Erythroblast (primary cell): ENCODE measurements at regions not wholly inside any gene's neighbourhood (a gene's known extent, or its start where the extent isn't known, plus 50 kb on each side); places are given as distances from the start of the nearest gene placed in this dataset.

Experiments
- DNase-seq, 2 experiments: peaks; one replicate each; lab custom pipeline; 2025; lab: John Stamatoyannopoulos, UW
- GATA1 ChIP-seq: IDR thresholded peaks from 2 replicates; pipeline ENCODE4 v1.6.1; 2011; ENCODE audit warnings: low read depth, mild to moderate bottlenecking, control low read depth, low read length, moderate library complexity
- POLR2A ChIP-seq: IDR thresholded peaks from 2 replicates; pipeline ENCODE4 v1.6.1; 2011; ENCODE audit warnings: mild to moderate bottlenecking, low read length

DNA sequence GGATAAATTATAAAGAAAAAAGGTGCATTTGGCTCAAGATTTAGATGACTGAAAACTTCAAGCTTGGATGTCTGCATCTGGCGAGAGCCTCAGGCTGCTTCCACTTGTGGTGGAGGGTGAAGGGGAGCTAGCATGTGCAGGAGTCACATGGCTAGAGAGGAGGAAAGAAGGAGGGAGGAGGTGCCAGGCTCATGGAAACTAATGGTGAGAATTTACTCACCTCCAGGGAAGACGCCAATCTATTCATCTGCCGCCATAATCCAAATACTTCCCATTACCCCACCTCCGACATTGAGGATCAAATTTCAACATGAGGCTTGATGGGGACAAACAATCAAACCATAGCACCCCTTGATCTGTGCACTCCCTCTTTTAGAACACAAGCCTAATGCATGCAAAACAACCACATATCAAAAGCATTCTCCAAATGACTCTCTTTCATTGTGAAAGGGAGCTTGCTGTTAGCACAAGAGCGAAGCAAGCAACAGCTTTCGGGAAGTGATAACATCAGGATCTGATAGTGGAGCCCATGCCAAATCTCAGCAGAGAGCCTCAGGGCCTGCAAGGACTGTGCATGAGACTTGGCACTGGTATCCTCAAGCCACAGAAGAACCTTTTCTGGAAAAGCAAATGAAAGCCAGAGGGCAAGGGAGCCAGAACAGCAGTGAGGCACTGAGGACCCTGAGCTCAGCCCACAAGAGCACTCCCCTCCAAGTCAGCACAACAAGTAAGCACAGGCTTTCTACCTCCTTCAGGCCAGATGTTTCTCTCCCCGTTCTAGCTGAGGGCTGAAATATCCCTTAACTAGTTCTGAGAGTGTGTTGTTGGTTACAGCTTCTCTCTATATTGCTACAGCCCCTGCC is 50.2 kb upstream of the THBS1 start:
- no peak for TF ChIP-seq GATA1
- TF ChIP-seq POLR2A: no peak
- DNase-seq: no peak
